Thyroid gland (tissue), 4 donors: ENCODE measurements at regions not wholly inside any gene's neighbourhood (a gene's known extent, or its start where the extent isn't known, plus 50 kb on each side); places are given as distances from the start of the nearest gene placed in this dataset.

Experiments used
- POLR2A ChIP-seq, 2 donors: fragments of 450-650 bp; IDR thresholded peaks; one replicate each; pipeline ENCODE4 v1.6.1; 2017; ENCODE audit warnings: antibody characterized with exemption in 2 of 2, mild to moderate bottlenecking in 2 of 2, moderate library complexity in 1 of 2
- TF ChIP-seq, protein P1 (sequence below), 6 experiments: fragments of 200-600 bp in 3 of 6; fragments of 450-650 bp in 3 of 6; sonication (generic) in 3 of 6; IDR thresholded peaks; one replicate each; pipeline ENCODE4 v1.5.1; 2016 to 2019; ENCODE audit warnings: antibody characterized with exemption in 6 of 6, mild to moderate bottlenecking in 2 of 6, inconsistent platforms in 1 of 6, moderate library complexity in 1 of 6

DNA sequence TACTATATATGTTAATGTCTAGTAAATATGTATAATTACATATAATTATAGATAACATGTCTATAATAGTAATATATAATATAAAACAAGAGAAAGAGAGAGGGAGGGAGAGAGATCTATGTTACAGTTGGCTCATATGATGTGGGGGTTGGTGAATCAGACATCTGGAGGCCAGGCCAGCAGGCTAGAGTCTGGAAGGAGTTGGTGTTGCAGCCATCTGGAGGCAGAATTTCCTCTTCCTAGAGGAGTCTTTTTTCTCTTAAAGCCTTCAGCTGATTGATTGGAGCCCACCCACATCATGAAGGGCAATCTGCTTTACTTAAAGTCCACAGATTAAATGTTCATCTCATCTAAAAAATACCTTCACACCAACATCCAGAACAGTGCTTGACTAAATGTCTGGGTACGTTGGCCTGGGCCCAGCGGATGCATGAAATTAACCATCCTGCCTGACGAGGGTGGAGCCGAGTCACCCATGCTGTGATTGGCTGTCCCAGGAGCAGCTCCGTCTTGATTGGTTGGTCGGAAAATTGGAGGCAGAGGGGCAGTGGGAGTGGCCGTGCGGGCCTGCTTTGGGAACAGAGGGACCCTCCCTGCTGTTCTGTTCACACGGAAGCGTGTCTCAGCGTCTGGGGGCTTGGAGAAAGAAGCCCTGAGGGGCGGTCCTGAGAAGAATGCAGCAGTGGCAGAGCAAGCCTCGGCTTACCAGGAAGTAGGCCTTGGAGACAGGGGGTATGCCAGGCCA, 392.4 kb downstream of the QKI start:
- TF ChIP-seq POLR2A (IDR thresholded peaks at IDR 0.05) = no peak
- TF ChIP-seq, protein P1, sequence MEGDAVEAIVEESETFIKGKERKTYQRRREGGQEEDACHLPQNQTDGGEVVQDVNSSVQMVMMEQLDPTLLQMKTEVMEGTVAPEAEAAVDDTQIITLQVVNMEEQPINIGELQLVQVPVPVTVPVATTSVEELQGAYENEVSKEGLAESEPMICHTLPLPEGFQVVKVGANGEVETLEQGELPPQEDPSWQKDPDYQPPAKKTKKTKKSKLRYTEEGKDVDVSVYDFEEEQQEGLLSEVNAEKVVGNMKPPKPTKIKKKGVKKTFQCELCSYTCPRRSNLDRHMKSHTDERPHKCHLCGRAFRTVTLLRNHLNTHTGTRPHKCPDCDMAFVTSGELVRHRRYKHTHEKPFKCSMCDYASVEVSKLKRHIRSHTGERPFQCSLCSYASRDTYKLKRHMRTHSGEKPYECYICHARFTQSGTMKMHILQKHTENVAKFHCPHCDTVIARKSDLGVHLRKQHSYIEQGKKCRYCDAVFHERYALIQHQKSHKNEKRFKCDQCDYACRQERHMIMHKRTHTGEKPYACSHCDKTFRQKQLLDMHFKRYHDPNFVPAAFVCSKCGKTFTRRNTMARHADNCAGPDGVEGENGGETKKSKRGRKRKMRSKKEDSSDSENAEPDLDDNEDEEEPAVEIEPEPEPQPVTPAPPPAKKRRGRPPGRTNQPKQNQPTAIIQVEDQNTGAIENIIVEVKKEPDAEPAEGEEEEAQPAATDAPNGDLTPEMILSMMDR (IDR thresholded peaks at IDR 0.05) = no peak
